Body of pancreas (tissue), 4 donors: ENCODE measurements at regions not wholly inside any gene's neighbourhood (a gene's known extent, or its start where the extent isn't known, plus 50 kb on each side); places are given as distances from the start of the nearest gene placed in this dataset.

Experiments used
- CTCF ChIP-seq, 7 experiments: fragments of 450-650 bp in 4 of 7; fragments of 200-600 bp in 3 of 7; sonication (generic) in 3 of 7; IDR thresholded peaks; one replicate each; pipeline ENCODE4 v1.5.1; 2016 to 2019; ENCODE audit warnings: antibody characterized with exemption in 7 of 7
- POLR2A ChIP-seq, 3 donors: fragments of 450-650 bp; IDR thresholded peaks; one replicate each; pipeline ENCODE4 v1.6.1; 2016; ENCODE audit warnings: antibody characterized with exemption in 3 of 3, mild to moderate bottlenecking in 2 of 3

GRCh38 chr12:93154096-93154728 is 223.5 kb upstream of the NUDT4 start:
- TF ChIP-seq CTCF (IDR thresholded peaks at IDR 0.05) = no peak
- TF ChIP-seq POLR2A (IDR thresholded peaks at IDR 0.05) = no peak
